Lower leg skin (tissue), 3 donors: ENCODE measurements at regions not wholly inside any gene's neighbourhood (a gene's known extent, or its start where the extent isn't known, plus 50 kb on each side); places are given as distances from the start of the nearest gene placed in this dataset.

Experiments used
- POLR2A ChIP-seq, 2 donors: fragments of 450-650 bp; IDR thresholded peaks; one replicate each; pipeline ENCODE4 v1.6.1; 2016 to 2017; ENCODE audit warnings: antibody characterized with exemption in 2 of 2, mild to moderate bottlenecking in 1 of 2, moderate library complexity in 1 of 2
- TF ChIP-seq, protein P1 (sequence below), 3 donors: fragments of 450-650 bp; IDR thresholded peaks; one replicate each; pipeline ENCODE4 v1.5.1; 2016; ENCODE audit warnings: antibody characterized with exemption in 3 of 3, mild to moderate bottlenecking in 3 of 3, moderate library complexity in 2 of 3

DNA sequence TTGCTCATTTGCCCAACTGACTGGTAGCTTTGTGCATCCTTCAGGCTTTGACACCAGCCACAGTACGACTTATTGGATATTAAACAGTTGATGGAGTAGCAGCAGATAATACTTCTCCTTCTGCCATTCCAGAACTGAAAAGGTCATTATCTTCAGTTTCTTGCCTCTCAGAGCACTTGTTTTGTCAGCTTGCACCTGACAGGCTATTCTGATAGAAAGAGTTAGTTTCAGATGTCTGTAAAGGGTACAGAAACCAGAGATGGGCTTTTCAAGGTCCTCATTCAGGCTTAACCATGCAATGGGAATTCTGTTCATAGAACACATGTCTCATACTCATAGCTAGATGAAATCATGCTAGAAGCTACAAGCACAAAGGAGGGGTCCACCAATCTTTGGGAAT is 367.2 kb downstream of the OTOL1 start:
- TF ChIP-seq, protein P1, sequence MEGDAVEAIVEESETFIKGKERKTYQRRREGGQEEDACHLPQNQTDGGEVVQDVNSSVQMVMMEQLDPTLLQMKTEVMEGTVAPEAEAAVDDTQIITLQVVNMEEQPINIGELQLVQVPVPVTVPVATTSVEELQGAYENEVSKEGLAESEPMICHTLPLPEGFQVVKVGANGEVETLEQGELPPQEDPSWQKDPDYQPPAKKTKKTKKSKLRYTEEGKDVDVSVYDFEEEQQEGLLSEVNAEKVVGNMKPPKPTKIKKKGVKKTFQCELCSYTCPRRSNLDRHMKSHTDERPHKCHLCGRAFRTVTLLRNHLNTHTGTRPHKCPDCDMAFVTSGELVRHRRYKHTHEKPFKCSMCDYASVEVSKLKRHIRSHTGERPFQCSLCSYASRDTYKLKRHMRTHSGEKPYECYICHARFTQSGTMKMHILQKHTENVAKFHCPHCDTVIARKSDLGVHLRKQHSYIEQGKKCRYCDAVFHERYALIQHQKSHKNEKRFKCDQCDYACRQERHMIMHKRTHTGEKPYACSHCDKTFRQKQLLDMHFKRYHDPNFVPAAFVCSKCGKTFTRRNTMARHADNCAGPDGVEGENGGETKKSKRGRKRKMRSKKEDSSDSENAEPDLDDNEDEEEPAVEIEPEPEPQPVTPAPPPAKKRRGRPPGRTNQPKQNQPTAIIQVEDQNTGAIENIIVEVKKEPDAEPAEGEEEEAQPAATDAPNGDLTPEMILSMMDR (IDR thresholded peaks at IDR 0.05): no peak
- TF ChIP-seq POLR2A (IDR thresholded peaks at IDR 0.05): no peak
